ENCODE measurements at regions not wholly inside any gene's neighbourhood (a gene's known extent, or its start where the extent isn't known, plus 50 kb on each side); places are given as distances from the start of the nearest gene placed in this dataset.
"Not testable (repeated sequence)": the region's sequence is repeated elsewhere in the genome, so short reads cannot be mapped to it uniquely, and the experiment has no call there.

DNA sequence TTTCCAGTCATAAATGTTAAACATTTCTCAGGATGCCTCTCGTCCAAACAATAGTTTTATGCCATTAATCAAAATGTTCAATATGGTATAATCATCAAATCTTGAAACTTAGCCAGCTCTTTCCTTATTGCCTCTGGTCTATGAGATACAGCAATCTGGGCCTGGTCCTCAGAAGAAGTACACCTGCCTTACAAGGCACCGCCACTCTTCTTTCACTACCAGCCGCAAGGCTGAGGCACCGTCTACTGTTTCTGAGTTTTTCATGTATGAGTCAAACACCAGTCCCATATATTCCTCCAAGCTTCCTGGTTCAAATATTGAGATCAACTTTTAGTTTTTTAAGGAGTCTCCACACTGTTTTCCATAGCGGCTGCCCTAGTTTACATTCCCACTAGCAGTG lies 600.6 kb upstream of the FAT3 start:
- no peak for DNase-seq

DNA sequence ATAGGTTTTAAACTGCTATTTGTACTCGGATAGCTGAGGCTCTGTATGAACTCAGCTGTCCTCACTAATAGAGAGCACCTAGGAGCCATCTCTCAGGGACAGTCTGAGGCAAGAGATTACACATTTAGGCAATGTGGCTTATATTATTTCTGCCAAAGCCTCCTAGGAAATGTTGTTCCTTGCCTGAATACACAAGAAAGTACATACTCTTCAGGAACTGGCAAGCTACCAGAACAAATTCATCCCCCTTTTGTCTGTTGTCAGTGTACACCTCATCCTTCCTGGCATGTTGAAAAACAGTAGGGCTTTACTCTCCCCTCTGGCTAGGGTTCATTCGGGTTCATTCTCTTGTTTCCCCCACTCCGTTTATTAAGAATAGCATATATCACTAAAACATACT lies 615.9 kb upstream of the FAT3 start:
- DNase-seq: no peak

- DNase-seq: no peak
Measured at GRCh38 chr11:91596111-91596510, 628.5 kb upstream of the FAT3 start.

- DNase-seq: no peak
Measured at GRCh38 chr11:91591021-91591420, 633.6 kb upstream of the FAT3 start.

DNA sequence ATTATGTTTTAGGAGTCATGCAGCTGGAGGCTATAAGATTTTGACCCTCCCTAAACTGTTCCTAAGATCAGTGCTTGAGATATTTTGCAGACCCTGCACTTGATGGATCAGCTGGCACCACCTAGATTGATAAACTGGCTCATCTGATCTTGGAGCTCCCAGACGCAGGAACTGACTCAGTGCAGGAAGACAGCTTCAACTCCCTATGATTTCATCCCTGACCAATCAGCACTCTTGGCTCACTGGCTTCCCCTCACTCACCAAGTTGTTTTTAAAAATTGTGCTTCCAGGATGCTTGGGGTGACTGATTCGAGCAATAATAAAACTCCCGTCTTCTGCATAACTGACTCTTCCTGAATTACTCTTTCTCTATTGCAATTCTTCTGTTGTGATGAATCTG lies 637.5 kb upstream of the FAT3 start:
- DNase-seq: no peak

DNA sequence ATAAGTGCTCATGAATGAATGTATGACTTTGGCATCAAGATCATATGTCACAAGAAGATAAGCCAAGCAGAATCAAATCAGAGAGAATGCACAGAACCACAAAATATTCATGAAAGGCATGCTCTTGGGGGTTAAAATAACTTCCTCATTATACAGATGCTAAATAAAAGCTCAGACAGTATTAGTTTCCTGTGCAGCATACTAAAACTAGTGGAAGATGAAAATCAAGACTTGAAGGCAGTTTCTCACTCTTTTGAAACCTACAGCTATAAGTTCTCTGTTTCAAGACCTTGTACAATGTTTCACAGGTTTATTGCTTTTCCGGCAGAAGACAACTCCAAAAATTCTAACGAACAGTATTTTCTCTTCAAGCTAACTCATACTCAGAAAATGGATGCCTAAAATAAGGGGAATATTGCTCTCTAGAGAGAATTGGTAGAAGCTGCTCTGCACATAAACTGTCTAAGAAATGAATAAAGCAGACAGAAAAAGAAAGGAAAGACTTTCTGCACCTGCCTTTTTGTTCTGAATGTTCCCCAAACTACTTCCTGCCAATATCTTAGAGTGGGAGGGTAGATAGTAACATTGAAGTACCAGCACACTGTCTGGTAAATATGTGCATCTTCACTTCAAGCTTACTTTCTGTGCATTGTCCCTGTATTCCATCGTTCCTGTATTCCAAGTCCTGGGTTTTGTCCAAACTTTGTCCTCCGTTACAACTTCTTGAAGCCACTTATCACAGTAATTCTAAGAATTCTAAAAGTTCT lies 639.4 kb upstream of the FAT3 start:
- DNase-seq: no peak

DNA sequence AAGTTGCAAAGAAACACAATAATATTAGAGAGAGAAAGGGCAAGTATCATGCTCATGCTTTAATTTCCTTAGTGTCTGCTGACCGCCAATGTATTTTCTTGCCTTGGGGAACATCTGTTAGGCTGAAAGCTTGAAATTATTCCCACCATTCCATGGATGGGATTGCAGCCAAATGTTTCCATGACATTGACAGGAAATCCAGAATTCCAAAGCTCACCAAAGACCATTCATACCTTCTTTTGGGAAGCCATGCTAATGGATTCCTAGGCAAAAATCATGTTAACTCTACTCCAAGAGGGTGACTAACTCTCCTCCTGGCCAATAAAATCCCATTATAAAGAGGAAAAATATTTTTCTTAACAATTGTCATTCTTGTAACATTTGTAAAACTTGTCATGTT lies 661.4 kb upstream of the FAT3 start:
- no peak for DNase-seq

DNA sequence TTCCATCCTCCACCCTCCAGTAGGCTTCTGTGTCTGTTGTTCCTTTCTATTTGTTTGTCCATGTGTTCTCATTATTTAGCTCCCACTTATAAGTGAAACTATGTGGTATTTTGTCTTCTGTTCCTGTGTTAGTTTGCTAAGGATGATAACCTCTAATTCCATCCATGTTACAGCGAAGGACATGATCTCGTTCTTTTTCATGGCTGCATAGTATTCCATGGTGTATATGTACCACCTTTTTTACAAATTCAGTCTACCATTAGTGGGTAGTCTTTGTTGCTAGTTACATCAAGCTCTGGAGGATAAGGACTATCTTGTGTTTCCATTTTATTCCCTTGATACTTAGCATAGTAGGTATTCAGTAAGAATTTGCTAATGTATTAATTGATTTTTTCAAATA lies 664.2 kb upstream of the FAT3 start:
- DNase-seq: no peak

DNA sequence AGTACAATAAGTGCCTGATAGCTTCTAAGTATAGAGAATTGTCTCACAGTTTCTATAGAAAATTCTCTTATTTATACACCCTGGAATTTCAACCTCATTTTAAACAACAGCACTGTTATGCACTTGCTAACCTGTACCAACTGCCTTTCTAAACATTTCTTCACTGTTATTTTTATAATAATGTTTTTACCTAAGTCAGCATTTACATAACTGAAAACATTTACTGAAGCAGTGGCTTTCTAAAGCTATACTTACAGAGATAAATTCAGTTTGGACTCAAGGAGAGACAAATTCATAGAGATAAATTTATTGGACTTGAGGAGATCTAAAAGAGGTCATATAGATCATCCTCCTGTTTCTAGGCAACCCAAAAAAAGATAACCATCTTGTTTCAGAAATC lies 686.6 kb upstream of the FAT3 start:
- DNase-seq: no peak

- DNase-seq: no peak
Measured at GRCh38 chr11:91536366-91536765, 688.3 kb upstream of the FAT3 start.

- no peak for DNase-seq
Measured at GRCh38 chr11:91528965-91529364, 695.7 kb upstream of the FAT3 start.

- no peak for DNase-seq
Measured at GRCh38 chr11:91527380-91528030, 697.1 kb upstream of the FAT3 start.

DNA sequence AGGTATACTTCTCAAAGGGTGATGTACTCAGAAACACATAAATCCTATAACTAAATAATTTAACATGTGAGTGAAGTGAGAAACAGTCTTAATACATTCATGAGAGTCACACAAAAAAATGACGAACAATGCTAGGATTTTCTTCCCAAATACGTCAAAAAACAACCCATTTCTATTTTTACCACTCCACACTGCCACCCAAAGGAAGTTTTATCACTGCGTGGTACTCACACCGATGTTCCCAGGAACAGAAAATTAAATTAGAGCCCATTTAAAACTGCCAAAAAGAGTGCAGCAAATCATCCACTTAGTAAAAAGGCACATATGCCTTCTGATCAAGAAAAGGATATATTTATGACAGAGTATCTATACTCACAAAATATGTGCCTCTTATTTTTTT lies 710.9 kb upstream of the FAT3 start:
- no peak for DNase-seq

DNA sequence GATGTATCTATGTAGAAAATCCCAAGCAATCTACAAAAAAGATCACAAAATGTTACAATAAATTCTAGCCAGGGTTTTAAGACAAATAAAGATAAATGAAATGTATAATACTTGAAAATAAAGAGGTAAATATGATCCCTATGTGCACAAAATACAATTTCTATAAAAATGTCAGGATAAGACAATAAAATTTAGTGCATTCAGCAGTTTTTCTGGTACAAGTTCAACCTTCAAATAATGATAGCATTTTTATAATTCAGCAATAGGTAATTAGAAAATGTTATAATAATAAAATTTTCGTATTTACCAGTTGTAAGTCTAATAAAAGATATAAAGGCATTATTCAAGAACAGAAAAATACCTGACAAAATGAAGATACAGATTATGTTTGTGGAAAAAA lies 726.8 kb upstream of the FAT3 start:
- no peak for DNase-seq

- no peak for DNase-seq
Measured at GRCh38 chr11:91495837-91496236, 728.8 kb upstream of the FAT3 start.

- no peak for DNase-seq
Measured at GRCh38 chr11:91489989-91490388, 734.6 kb upstream of the FAT3 start.

GRCh38 chr11:91483956-91484355 lies 740.7 kb upstream of the FAT3 start:
- not testable (repeated sequence) for DNase-seq

DNA sequence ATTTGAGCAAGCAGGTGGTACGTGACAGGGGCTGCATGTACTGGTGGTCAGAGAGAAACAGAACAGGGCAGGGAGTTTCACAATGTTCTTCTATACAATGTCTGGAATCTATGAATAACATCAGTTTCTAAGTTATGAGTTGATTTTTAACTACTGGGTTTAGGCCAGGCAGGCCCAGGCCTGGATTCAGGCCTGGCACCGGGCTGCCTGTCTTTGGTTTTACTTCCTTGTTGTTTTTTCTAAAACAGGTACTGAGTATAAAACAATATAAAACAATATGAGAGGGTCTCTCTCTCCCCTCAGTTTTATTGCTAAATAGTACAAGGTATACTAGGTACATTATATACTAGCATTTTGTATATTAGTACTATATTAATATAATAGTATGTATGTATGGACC lies 742.7 kb upstream of the FAT3 start:
- DNase-seq: not testable (repeated sequence)

GRCh38 chr11:91470656-91471055 lies 754.0 kb upstream of the FAT3 start:
- DNase-seq: no peak

DNA sequence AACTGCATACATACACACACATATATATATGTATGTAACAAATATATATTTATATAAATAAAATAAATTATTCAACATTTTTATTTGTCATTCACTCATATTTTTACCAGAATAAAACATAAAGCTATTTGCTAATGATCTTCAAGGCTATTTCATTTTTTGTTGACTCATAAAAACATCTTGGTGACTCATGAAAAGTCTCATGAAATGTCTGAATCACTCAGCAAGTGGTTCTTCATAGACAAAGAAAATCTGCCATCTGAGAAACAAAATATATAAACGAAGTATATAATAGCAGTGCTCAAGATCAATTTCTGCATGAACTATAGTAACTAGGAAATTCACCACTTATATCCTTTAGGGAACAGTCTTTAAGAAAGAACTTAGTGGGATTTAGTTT lies 764.8 kb upstream of the FAT3 start:
- no peak for DNase-seq

- DNase-seq: no peak
Measured at GRCh38 chr11:91446267-91446666, 778.4 kb upstream of the FAT3 start.

DNA sequence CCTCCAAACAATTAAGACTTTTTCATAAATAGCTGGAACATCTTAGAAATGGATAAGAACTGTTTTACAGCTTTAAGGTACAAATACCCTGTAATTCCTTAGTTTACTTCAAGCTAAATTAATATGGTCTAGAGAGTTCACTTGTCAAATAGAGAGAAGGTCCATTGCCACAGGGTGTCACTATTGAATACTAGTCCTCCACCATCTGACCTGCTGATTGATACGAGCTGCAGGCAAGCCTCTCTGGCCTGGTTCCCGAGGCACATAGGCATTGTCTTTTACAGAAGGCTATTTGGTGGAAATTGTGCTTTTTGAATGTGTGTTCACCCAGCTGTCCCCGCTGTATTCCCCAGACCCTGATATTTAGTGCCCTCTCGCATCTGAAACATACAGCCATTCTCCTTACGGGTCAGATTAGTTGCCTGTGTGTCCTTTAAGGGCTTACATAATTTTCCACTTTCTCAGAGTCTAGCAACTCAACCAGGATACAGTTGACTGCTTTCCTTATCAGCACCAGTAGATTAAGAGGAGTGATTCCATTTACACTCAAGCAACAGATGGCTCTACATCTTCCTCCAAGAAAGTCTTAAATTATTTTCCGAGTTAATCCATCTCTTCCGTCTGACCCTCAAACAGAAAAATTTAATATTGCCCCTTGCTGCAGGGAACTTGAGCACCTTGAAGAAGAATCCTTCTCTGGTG lies 788.8 kb upstream of the FAT3 start:
- DNase-seq: no peak

- no peak for DNase-seq
Measured at GRCh38 chr11:91433284-91434010, 791.2 kb upstream of the FAT3 start.

DNA sequence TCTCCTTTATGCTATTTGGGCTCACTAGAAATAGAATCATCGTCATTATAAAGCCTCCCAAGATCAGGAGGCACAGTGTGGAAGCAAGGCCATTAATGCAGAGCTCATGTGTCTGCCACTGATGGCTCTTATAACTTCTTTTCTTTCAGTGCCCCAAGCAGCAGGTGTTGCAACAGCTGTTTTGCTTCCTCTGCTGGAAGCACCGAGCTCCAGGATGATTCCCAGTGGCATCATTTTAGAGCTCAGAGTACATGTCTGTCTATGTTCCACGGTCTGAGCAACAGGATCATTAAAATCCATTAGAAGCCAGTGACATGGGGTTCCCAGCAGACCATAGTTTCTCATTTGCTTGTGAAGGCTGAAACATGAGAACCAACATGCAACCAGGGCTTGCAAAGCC lies 803.0 kb upstream of the FAT3 start:
- DNase-seq: no peak
